ENCODE measurements at regions not wholly inside any gene's neighbourhood (a gene's known extent, or its start where the extent isn't known, plus 50 kb on each side); places are given as distances from the start of the nearest gene placed in this dataset.

DNA sequence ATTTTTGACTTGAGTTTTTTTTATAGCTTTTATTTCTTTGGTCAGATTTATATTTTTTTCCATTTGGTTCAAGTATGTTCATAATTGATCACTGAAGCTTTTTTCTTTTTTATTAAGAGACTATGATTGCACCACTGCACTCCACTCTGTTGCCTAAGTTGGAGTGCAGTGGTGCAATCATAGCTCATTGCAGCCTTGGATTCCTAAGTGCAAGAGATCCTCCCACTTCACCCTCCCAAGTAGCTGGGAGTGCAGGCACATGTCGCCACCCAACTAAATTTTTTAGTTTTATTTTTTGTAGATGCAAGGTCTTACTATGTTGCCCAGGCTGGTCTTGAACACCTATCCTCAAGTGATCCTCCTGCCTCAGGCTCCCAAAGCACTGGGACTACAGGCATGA lies 97.7 kb upstream of the KIF5B start:
- TF ChIP-seq POLR2A (IDR thresholded peaks at IDR 0.05; ENCODE audit: low read length) (no peak), GATA1 (IDR thresholded peaks at IDR 0.05; ENCODE audit: low read depth, low read length) (no peak)
